ENCODE measurements at regions not wholly inside any gene's neighbourhood (a gene's known extent, or its start where the extent isn't known, plus 50 kb on each side); places are given as distances from the start of the nearest gene placed in this dataset.
A peak's percentile ranks its signal among the peaks of the same experiment; 100 is the strongest.
"Not testable (repeated sequence)": the region's sequence is repeated elsewhere in the genome, so short reads cannot be mapped to it uniquely, and the experiment has no call there.

GRCh38 chr1:91120936-91121335 is 99.1 kb upstream of the ZNF644 start:
- DNase-seq (ENCODE audit: low spot score in 2 of 2) (no peak), ATAC-seq (replicated peaks; ENCODE audit: extremely low read depth, poor library complexity, severe bottlenecking) (no peak)
- Mint-ChIP-seq H3K9me3 (no peaks in the 10 kb centered on the region), H3K27me3 (no peaks in the 10 kb centered on the region), H3K4me3 (no peak overlapping the region), H3K36me3 (ENCODE audit: insufficient read depth) (no peaks in the 10 kb centered on the region), H3K4me1 (peaks cover 41% of the 10 kb centered on the region), H3K27ac (ENCODE audit: low read depth) (no peak overlapping the region)

- H3K27me3 Mint-ChIP-seq, result no peaks in the 10 kb centered on the region
- peaks cover 45% of the 10 kb centered on the region for H3K4me1 Mint-ChIP-seq
- no peak overlapping the region for H3K27ac Mint-ChIP-seq (ENCODE audit: low read depth)
- no peak for DNase-seq (ENCODE audit: low spot score in 2 of 2)
- H3K9me3 Mint-ChIP-seq, result no peaks in the 10 kb centered on the region
- ATAC-seq (replicated peaks; ENCODE audit: extremely low read depth, poor library complexity, severe bottlenecking), result no peak
- peaks cover 2% of the 10 kb centered on the region for H3K36me3 Mint-ChIP-seq (ENCODE audit: insufficient read depth)
- no peak overlapping the region for H3K4me3 Mint-ChIP-seq
Observed at GRCh38 chr1:91120421-91120820, 98.6 kb upstream of the ZNF644 start.

- H3K4me3 Mint-ChIP-seq, result no peak overlapping the region
Observed at GRCh38 chr1:91104712-91105111, 82.9 kb upstream of the ZNF644 start.

GRCh38 chr1:91101328-91101727 is 79.5 kb upstream of the ZNF644 start:
- Mint-ChIP-seq H3K4me3 (no peak overlapping the region), H3K27ac (ENCODE audit: low read depth) (no peak overlapping the region), H3K36me3 (ENCODE audit: insufficient read depth) (no peaks in the 10 kb centered on the region), H3K27me3 (peaks cover 18% of the 10 kb centered on the region), H3K9me3 (no peaks in the 10 kb centered on the region), H3K4me1 (peaks cover 25% of the 10 kb centered on the region)
- ATAC-seq (replicated peaks; ENCODE audit: extremely low read depth, poor library complexity, severe bottlenecking) (no peak), DNase-seq (ENCODE audit: low spot score in 2 of 2) (no peak)

More at GRCh38 chr1:91104712-91105111, 82.9 kb upstream of the ZNF644 start:
- H3K9me3 Mint-ChIP-seq, result no peaks in the 10 kb centered on the region
- no peak for ATAC-seq (replicated peaks; ENCODE audit: extremely low read depth, poor library complexity, severe bottlenecking)
- H3K27ac Mint-ChIP-seq (ENCODE audit: low read depth), result no peak overlapping the region
- H3K4me1 Mint-ChIP-seq, result peaks cover 10% of the 10 kb centered on the region
- H3K36me3 Mint-ChIP-seq (ENCODE audit: insufficient read depth), result no peaks in the 10 kb centered on the region
- H3K27me3 Mint-ChIP-seq, result peaks cover 4% of the 10 kb centered on the region
- DNase-seq (ENCODE audit: low spot score in 2 of 2), result no peak

GRCh38 chr1:91099746-91100621 is 78.1 kb upstream of the ZNF644 start:
- Mint-ChIP-seq H3K4me1 (peaks cover 25% of the 10 kb centered on the region), H3K36me3 (ENCODE audit: insufficient read depth) (no peaks in the 10 kb centered on the region), H3K9me3 (no peaks in the 10 kb centered on the region), H3K4me3 (peak overlapping the region; percentile 57), H3K27me3 (peaks cover 18% of the 10 kb centered on the region), H3K27ac (ENCODE audit: low read depth) (no peak overlapping the region)
- ATAC-seq (replicated peaks; ENCODE audit: extremely low read depth, poor library complexity, severe bottlenecking), result peak; percentile 64
- peak in 1 of 2 donors; percentile 18 for DNase-seq (ENCODE audit: low spot score in 2 of 2)

- H3K27ac Mint-ChIP-seq (ENCODE audit: low read depth), result no peak overlapping the region
- peaks cover 18% of the 10 kb centered on the region for H3K27me3 Mint-ChIP-seq
- H3K36me3 Mint-ChIP-seq (ENCODE audit: insufficient read depth), result no peaks in the 10 kb centered on the region
- H3K9me3 Mint-ChIP-seq, result no peaks in the 10 kb centered on the region
- peaks cover 25% of the 10 kb centered on the region for H3K4me1 Mint-ChIP-seq
- no peak for DNase-seq (ENCODE audit: low spot score in 2 of 2)
- ATAC-seq (replicated peaks; ENCODE audit: extremely low read depth, poor library complexity, severe bottlenecking), result no peak
- H3K4me3 Mint-ChIP-seq, result no peak overlapping the region
Observed at GRCh38 chr1:91098299-91098906, 76.6 kb upstream of the ZNF644 start.

GRCh38 chr1:91095321-91095720 is 73.5 kb upstream of the ZNF644 start:
- not testable (repeated sequence) for H3K9me3 Mint-ChIP-seq; ATAC-seq (replicated peaks; ENCODE audit: extremely low read depth, poor library complexity, severe bottlenecking); H3K4me3 Mint-ChIP-seq; H3K36me3 Mint-ChIP-seq (ENCODE audit: insufficient read depth); DNase-seq (ENCODE audit: low spot score in 2 of 2); H3K27ac Mint-ChIP-seq (ENCODE audit: low read depth)
- H3K27me3 Mint-ChIP-seq, result peaks cover 18% of the 10 kb centered on the region
- peaks cover 22% of the 10 kb centered on the region for H3K4me1 Mint-ChIP-seq

GRCh38 chr1:91092503-91092902 is 70.7 kb upstream of the ZNF644 start:
- Mint-ChIP-seq H3K9me3 (no peaks in the 10 kb centered on the region), H3K4me1 (no peaks in the 10 kb centered on the region), H3K36me3 (ENCODE audit: insufficient read depth) (no peaks in the 10 kb centered on the region), H3K27me3 (no peaks in the 10 kb centered on the region), H3K27ac (ENCODE audit: low read depth) (no peak overlapping the region), H3K4me3 (no peak overlapping the region)
- DNase-seq (ENCODE audit: low spot score in 2 of 2) (no peak), ATAC-seq (replicated peaks; ENCODE audit: extremely low read depth, poor library complexity, severe bottlenecking) (no peak)

GRCh38 chr1:91091812-91092211 is 70.0 kb upstream of the ZNF644 start:
- DNase-seq (ENCODE audit: low spot score in 2 of 2) (no peak), ATAC-seq (replicated peaks; ENCODE audit: extremely low read depth, poor library complexity, severe bottlenecking) (no peak)
- Mint-ChIP-seq H3K27me3 (no peaks in the 10 kb centered on the region), H3K4me1 (no peaks in the 10 kb centered on the region), H3K27ac (ENCODE audit: low read depth) (no peak overlapping the region), H3K9me3 (no peaks in the 10 kb centered on the region), H3K36me3 (ENCODE audit: insufficient read depth) (no peaks in the 10 kb centered on the region), H3K4me3 (no peak overlapping the region)

- Mint-ChIP-seq H3K36me3 (ENCODE audit: insufficient read depth) (peaks cover 1% of the 10 kb centered on the region), H3K27ac (ENCODE audit: low read depth) (no peak overlapping the region), H3K4me3 (no peak overlapping the region), H3K27me3 (peaks cover 4% of the 10 kb centered on the region), H3K9me3 (no peaks in the 10 kb centered on the region), H3K4me1 (no peaks in the 10 kb centered on the region)
- DNase-seq (ENCODE audit: low spot score in 2 of 2) (no peak), ATAC-seq (replicated peaks; ENCODE audit: extremely low read depth, poor library complexity, severe bottlenecking) (no peak)
Observed at GRCh38 chr1:91080650-91081049, 58.8 kb upstream of the ZNF644 start.

GRCh38 chr1:91078859-91079258 is 57.0 kb upstream of the ZNF644 start:
- Mint-ChIP-seq H3K4me3 (no peak overlapping the region), H3K4me1 (no peaks in the 10 kb centered on the region), H3K36me3 (ENCODE audit: insufficient read depth) (peaks cover 1% of the 10 kb centered on the region), H3K27ac (ENCODE audit: low read depth) (no peak overlapping the region), H3K9me3 (no peaks in the 10 kb centered on the region), H3K27me3 (peaks cover 18% of the 10 kb centered on the region)
- DNase-seq (ENCODE audit: low spot score in 2 of 2), result no peak
- no peak for ATAC-seq (replicated peaks; ENCODE audit: extremely low read depth, poor library complexity, severe bottlenecking)

- Mint-ChIP-seq H3K4me1 (no peaks in the 10 kb centered on the region), H3K36me3 (ENCODE audit: insufficient read depth) (peaks cover 1% of the 10 kb centered on the region), H3K27me3 (peaks cover 18% of the 10 kb centered on the region), H3K4me3 (no peak overlapping the region), H3K27ac (ENCODE audit: low read depth) (no peak overlapping the region), H3K9me3 (no peaks in the 10 kb centered on the region)
- DNase-seq (ENCODE audit: low spot score in 2 of 2), result no peak
- ATAC-seq (replicated peaks; ENCODE audit: extremely low read depth, poor library complexity, severe bottlenecking), result no peak
Observed at GRCh38 chr1:91076834-91077233, 55.0 kb upstream of the ZNF644 start.

All from central memory CD8-positive, alpha-beta T cell (primary cell).